Mucosa of descending colon (tissue), 3 donors: ENCODE measurements at regions not wholly inside any gene's neighbourhood (a gene's known extent, or its start where the extent isn't known, plus 50 kb on each side); places are given as distances from the start of the nearest gene placed in this dataset.
A peak's percentile ranks its signal among the peaks of the same experiment; 100 is the strongest.

Source experiments
- ATAC-seq: fragments of 200-7000 bp; cut with Tn5 transposase; one replicate; pipeline ENCODE4 v1.9.1; 2020; ENCODE audit warnings: mild to moderate bottlenecking, moderate library complexity
- DNase-seq, 3 donors: peaks; one replicate each; pipeline ENCODE4 v3.0.0-alpha.2; 2020
- H3K36me3 ChIP-seq: fragments of 200-600 bp; one replicate; pipeline ENCODE4 v1.8.0; 2021; ENCODE audit warnings: low read depth, mild to moderate bottlenecking
- H3K4me1 ChIP-seq: fragments of 200-600 bp; one replicate; pipeline ENCODE4 v1.8.0; 2021; ENCODE audit warnings: low read depth, mild to moderate bottlenecking
- H3K4me3 ChIP-seq: fragments of 200-600 bp; one replicate; pipeline ENCODE4 v1.8.0; 2021; ENCODE audit warnings: mild to moderate bottlenecking
- H3K9me3 ChIP-seq: fragments of 200-600 bp; one replicate; pipeline ENCODE4 v1.8.0; 2021; ENCODE audit warnings: mild to moderate bottlenecking
- CTCF ChIP-seq: fragments of 200-600 bp; IDR thresholded peaks from one replicate; pipeline ENCODE4 v1.8.0; 2022; ENCODE audit warnings: antibody characterized with exemption, mild to moderate bottlenecking
- intact Hi-C, 2 donors: fragments of 100-400 bp; cut with DNase I in 1 of 2; cut with micrococcal nuclease in 1 of 2; formaldehyde crosslinking; loops; one replicate each; pipeline versions ENCODE4 v1.11.0 to v1.11.1; 2022; cut with DNase I, micrococcal nuclease
- donor health status: DM: no; HTN: no; CAD: no; lungs with moderate emphysema.
- donor health status: DM: no; HTN: no; CAD: no.
- donor health status: DM: no; HTN: yes; CAD: no.

- TF ChIP-seq CTCF = no peak
- no peaks in the 10 kb centered on the region for H3K36me3 ChIP-seq
- no peak overlapping the region for H3K4me3 ChIP-seq
- DNase-seq (no peak), ATAC-seq (no peak)
- intact Hi-C loops = no loop called here
- no peaks in the 10 kb centered on the region for H3K9me3 ChIP-seq
- peaks cover 18% of the 10 kb centered on the region for H3K4me1 ChIP-seq
Measured at GRCh38 chr17:77865716-77866115, 92.8 kb upstream of the TNRC6C start.

GRCh38 chr17:77867308-77867781 lies 91.2 kb upstream of the TNRC6C start:
- DNase-seq = peak in 1 of 3 donors; percentile 44
- Histone ChIP-seq H3K4me1 (peaks cover 18% of the 10 kb centered on the region), H3K36me3 (no peaks in the 10 kb centered on the region), H3K9me3 (no peaks in the 10 kb centered on the region), H3K4me3 (no peak overlapping the region)
- intact Hi-C loops = no loop called here
- no peak for ATAC-seq
- TF ChIP-seq CTCF = no peak

GRCh38 chr17:77867976-77868713 lies 90.4 kb upstream of the TNRC6C start:
- TF ChIP-seq CTCF = no peak
- DNase-seq = peak in 1 of 3 donors; percentile 52
- H3K4me3 ChIP-seq = no peak overlapping the region
- intact Hi-C loops = no loop called here
- no peaks in the 10 kb centered on the region for H3K9me3 ChIP-seq
- no peaks in the 10 kb centered on the region for H3K36me3 ChIP-seq
- no peak for ATAC-seq
- peaks cover 18% of the 10 kb centered on the region for H3K4me1 ChIP-seq

- no peak overlapping the region for H3K4me3 ChIP-seq
- ATAC-seq (no peak), DNase-seq (peak in 1 of 3 donors; percentile 33)
- no peaks in the 10 kb centered on the region for H3K36me3 ChIP-seq
- H3K4me1 ChIP-seq = peaks cover 8% of the 10 kb centered on the region
- intact Hi-C loops = no loop called here
- TF ChIP-seq CTCF = no peak
- H3K9me3 ChIP-seq = no peaks in the 10 kb centered on the region
Measured at GRCh38 chr17:77869041-77869599, 89.4 kb upstream of the TNRC6C start.

- Histone ChIP-seq H3K36me3 (no peaks in the 10 kb centered on the region), H3K9me3 (no peaks in the 10 kb centered on the region), H3K4me3 (no peak overlapping the region), H3K4me1 (peaks cover 2% of the 10 kb centered on the region)
- TF ChIP-seq CTCF = no peak
- peak in 1 of 3 donors; percentile 74 for DNase-seq
- peak; percentile 76 for ATAC-seq
- intact Hi-C loops = no loop called here
Measured at GRCh38 chr17:77869665-77870132, 88.8 kb upstream of the TNRC6C start.
